ENCODE measurements at regions not wholly inside any gene's neighbourhood (a gene's known extent, or its start where the extent isn't known, plus 50 kb on each side); places are given as distances from the start of the nearest gene placed in this dataset.
"Not testable (repeated sequence)": the region's sequence is repeated elsewhere in the genome, so short reads cannot be mapped to it uniquely, and the experiment has no call there.

- DNase-seq = no peak
These were observed 571.3 kb downstream of the GABRG2 start for GRCh38 chr5:162638849-162639248.

GRCh38 chr5:162641142-162641813 is 573.7 kb downstream of the GABRG2 start:
- no peak for DNase-seq

GRCh38 chr5:162654661-162655405 is 587.3 kb downstream of the GABRG2 start:
- DNase-seq = no peak

GRCh38 chr5:162657076-162657475 is 589.5 kb downstream of the GABRG2 start:
- no peak for DNase-seq

GRCh38 chr5:162664846-162665245 is 597.3 kb downstream of the GABRG2 start:
- no peak for DNase-seq

- DNase-seq = no peak
These were observed 601.4 kb downstream of the GABRG2 start for GRCh38 chr5:162668926-162669325.

- DNase-seq = no peak
These were observed 604.5 kb downstream of the GABRG2 start for GRCh38 chr5:162672061-162672460.

GRCh38 chr5:162683284-162683683 is 615.7 kb downstream of the GABRG2 start:
- DNase-seq = no peak

GRCh38 chr5:162684145-162684544 is 616.6 kb downstream of the GABRG2 start:
- no peak for DNase-seq

- no peak for DNase-seq
These were observed 617.7 kb downstream of the GABRG2 start for GRCh38 chr5:162685302-162685701.

GRCh38 chr5:162696272-162696671 is 628.7 kb downstream of the GABRG2 start:
- DNase-seq = not testable (repeated sequence)

GRCh38 chr5:162699361-162699760 is 631.8 kb downstream of the GABRG2 start:
- DNase-seq = no peak

- no peak for DNase-seq
These were observed 636.3 kb downstream of the GABRG2 start for GRCh38 chr5:162703914-162704313.

GRCh38 chr5:162711244-162711643 is 643.7 kb downstream of the GABRG2 start:
- no peak for DNase-seq

- no peak for DNase-seq
These were observed 652.1 kb downstream of the GABRG2 start for GRCh38 chr5:162719720-162720119.

- DNase-seq = no peak
These were observed 653.6 kb downstream of the GABRG2 start for GRCh38 chr5:162721125-162721524.

- no peak for DNase-seq
These were observed 684.8 kb upstream of the CCNG1 start for GRCh38 chr5:162752612-162753011.

GRCh38 chr5:162762119-162762518 is 675.3 kb upstream of the CCNG1 start:
- no peak for DNase-seq

GRCh38 chr5:162769019-162769418 is 668.4 kb upstream of the CCNG1 start:
- no peak for DNase-seq

- DNase-seq = no peak
These were observed 651.7 kb upstream of the CCNG1 start for GRCh38 chr5:162785673-162786072.

GRCh38 chr5:162786234-162786633 is 651.2 kb upstream of the CCNG1 start:
- DNase-seq = no peak

GRCh38 chr5:162796507-162796906 is 640.9 kb upstream of the CCNG1 start:
- DNase-seq = no peak

- no peak for DNase-seq
These were observed 637.1 kb upstream of the CCNG1 start for GRCh38 chr5:162800301-162800700.

GRCh38 chr5:162801235-162801634 is 636.2 kb upstream of the CCNG1 start:
- DNase-seq = no peak

GRCh38 chr5:162806195-162806594 is 631.2 kb upstream of the CCNG1 start:
- no peak for DNase-seq
